ENCODE measurements at regions not wholly inside any gene's neighbourhood (a gene's known extent, or its start where the extent isn't known, plus 50 kb on each side); places are given as distances from the start of the nearest gene placed in this dataset.

GRCh38 chr5:72558046-72558336, 50.8 kb upstream of the ZNF366 start:
- Histone ChIP-seq H2BK12ac (ENCODE audit: insufficient read length, low read depth, low read length) (no peak overlapping the region), H3K4me1 (ENCODE audit: insufficient read depth, low read length) (peaks cover 12% of the 10 kb centered on the region)
- no peaks in the 10 kb centered on the region for H3K36me3 Mint-ChIP-seq (ENCODE audit: insufficient read depth in 1 of 3, low read depth in 3 of 3)

More at GRCh38 chr5:72558046-72558336, 50.8 kb upstream of the ZNF366 start:
- H3K56ac ChIP-seq (ENCODE audit: insufficient read length, low read depth, low read length): no peak overlapping the region
- WGBS (ENCODE audit: extremely low coverage, insufficient read length, low lambda C conversion rate): no CpG with 5 or more reads among the region's 11 CpGs
- no peaks in the 10 kb centered on the region for H3K27me3 ChIP-seq (ENCODE audit: insufficient read depth, low read length)
- no peaks in the 10 kb centered on the region for H3K9me3 Mint-ChIP-seq
- no peak overlapping the region for H2AFZ ChIP-seq (ENCODE audit: low read length)
- no peak overlapping the region for H3T11ph ChIP-seq (ENCODE audit: low read length)
- H3K23me2 ChIP-seq (ENCODE audit: insufficient read length, low read depth, low read length, poor library complexity, severe bottlenecking): peaks cover 5% of the 10 kb centered on the region
- DNase-seq: no peak
- no peaks in the 10 kb centered on the region for H3K79me2 ChIP-seq (ENCODE audit: insufficient read depth, low read length)
- no peaks in the 10 kb centered on the region for H3K79me1 ChIP-seq (ENCODE audit: insufficient read depth, low read depth, low read length, poor library complexity, severe bottlenecking)
- H3K9me3 ChIP-seq (ENCODE audit: control insufficient read depth, low read depth, low read length): no peaks in the 10 kb centered on the region
- no peaks in the 10 kb centered on the region; the same call in 1 of the 2 replicates for H3K27me3 Mint-ChIP-seq (ENCODE audit: low read depth)
- no peak overlapping the region for H3K23ac ChIP-seq (ENCODE audit: insufficient read length, low read depth, low read length)
- no peak overlapping the region for H3K14ac ChIP-seq (ENCODE audit: insufficient read depth, low read length)
- TF ChIP-seq CTCF (conservative IDR thresholded peaks at IDR 0.05): no peak
- no peak overlapping the region for H4K5ac ChIP-seq (ENCODE audit: insufficient read length, low read depth, low read length)
- H2BK5ac ChIP-seq (ENCODE audit: insufficient read length, low read length): no peak overlapping the region
- H2BK15ac ChIP-seq (ENCODE audit: low read depth, low read length): no peak overlapping the region
- no peak overlapping the region for H4K91ac ChIP-seq (ENCODE audit: insufficient read length, low read depth, low read length)
- H3K4me2 ChIP-seq (ENCODE audit: insufficient read depth, insufficient read length, low read length): no peak overlapping the region
- no peak overlapping the region for H3K27ac Mint-ChIP-seq
- H3K18ac ChIP-seq (ENCODE audit: insufficient read length, low read depth, low read length): no peak overlapping the region
- H3K4me3 Mint-ChIP-seq: no peak overlapping the region
- H3K4ac ChIP-seq (ENCODE audit: low read depth, low read length): no peak overlapping the region
- no peak overlapping the region for H3K9ac ChIP-seq (ENCODE audit: extremely low read depth, insufficient read length, low read length)
- H3K27ac ChIP-seq (ENCODE audit: insufficient read length, low read depth, low read length): no peak overlapping the region
- no peak overlapping the region for H2BK20ac ChIP-seq (ENCODE audit: low read depth, low read length, poor library complexity, severe bottlenecking)
- peaks cover 52 to 53% of the 10 kb centered on the region in 2 experiments for H3K4me1 Mint-ChIP-seq
- no peaks in the 10 kb centered on the region for H4K20me1 ChIP-seq (ENCODE audit: control insufficient read depth, insufficient read depth, insufficient read length)
- no peak overlapping the region for H4K8ac ChIP-seq (replicated peaks; ENCODE audit: insufficient read length, low read depth, low read length)
- no peak overlapping the region for H2AK5ac ChIP-seq (ENCODE audit: insufficient read length, low read length)
- H2BK120ac ChIP-seq (ENCODE audit: low read depth, low read length, poor library complexity, severe bottlenecking): no peak overlapping the region

Measured in H9 (cell line).